ENCODE measurements at regions not wholly inside any gene's neighbourhood (a gene's known extent, or its start where the extent isn't known, plus 50 kb on each side); places are given as distances from the start of the nearest gene placed in this dataset.
"Not testable (repeated sequence)": the region's sequence is repeated elsewhere in the genome, so short reads cannot be mapped to it uniquely, and the experiment has no call there.

DNA sequence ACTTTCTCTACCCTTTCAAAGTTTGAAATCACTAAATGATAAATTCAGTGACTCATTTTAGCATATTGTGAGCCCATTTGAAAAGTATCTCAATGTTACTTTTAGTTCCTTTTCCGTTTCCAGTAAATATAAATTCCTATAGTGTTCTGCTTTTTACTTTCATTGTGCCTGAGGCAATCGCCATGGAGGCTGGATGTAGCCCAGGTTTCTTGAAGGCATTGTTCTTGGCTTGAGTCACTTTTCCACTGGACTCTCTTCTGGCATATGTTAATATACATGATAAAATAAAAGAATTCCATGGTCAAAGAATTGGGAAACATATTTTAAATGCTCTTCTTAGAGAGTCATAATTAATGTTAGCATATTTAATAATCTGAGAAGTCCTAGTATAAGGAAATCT is 327.0 kb downstream of the IZUMO3 start:
- DNase-seq (ENCODE audit: low spot score in 2 of 2) (no peak), ATAC-seq (no peak)
- peaks cover 10 to 14% of the 10 kb centered on the region in 2 donors for H3K9me3 Mint-ChIP-seq
- peaks cover 0 to 5% of the 10 kb centered on the region in 2 donors for H3K36me3 Mint-ChIP-seq
- H3K27ac Mint-ChIP-seq, result no peak overlapping the region

DNA sequence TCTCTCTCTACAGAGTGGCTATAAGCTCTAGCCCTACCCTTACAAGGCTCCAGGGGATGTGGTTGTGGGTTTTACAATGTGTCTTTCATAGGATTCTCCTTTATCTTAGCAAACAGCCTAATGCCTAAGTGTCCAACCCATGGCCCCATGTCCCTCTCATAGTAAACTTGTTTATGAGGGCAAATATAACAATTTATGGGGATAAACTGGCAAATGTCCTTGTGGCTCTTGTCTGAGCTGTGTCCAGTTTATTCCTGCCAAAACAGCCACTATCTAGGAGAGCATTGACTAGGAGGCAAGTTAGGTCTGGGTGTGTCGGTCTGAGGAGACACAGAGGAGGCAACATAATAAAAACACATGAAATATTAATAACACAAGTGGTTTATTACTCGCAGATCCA is 335.1 kb downstream of the IZUMO3 start:
- DNase-seq (ENCODE audit: low spot score in 2 of 2) (no peak), ATAC-seq (no peak)
- Mint-ChIP-seq H3K27ac (no peak overlapping the region), H3K9me3 (peaks cover 18 to 22% of the 10 kb centered on the region in 2 donors), H3K36me3 (peaks cover 0 to 9% of the 10 kb centered on the region in 2 donors)

DNA sequence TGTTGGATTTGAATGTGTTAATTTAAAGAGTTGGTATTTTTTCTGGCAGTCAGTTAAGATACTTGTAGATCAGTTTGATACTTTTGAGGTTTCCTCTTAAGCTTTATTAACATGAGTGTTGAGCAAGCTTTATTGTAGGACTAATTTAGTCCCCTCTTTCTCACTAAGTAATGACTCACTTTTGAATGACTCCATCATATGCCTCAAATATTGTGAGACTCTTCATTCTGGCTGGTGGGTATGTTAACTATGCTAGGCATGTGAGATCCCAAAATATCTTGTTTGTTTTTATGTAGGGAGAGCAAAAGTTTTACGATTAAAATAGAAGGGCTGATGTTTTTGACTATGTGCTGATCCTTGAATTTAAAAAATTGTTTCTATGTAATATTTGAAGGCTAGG is 355.7 kb downstream of the IZUMO3 start:
- peaks cover 0 to 6% of the 10 kb centered on the region in 2 donors for H3K36me3 Mint-ChIP-seq
- peaks cover 25 to 39% of the 10 kb centered on the region in 2 donors for H3K9me3 Mint-ChIP-seq
- no peak overlapping the region for H3K27ac Mint-ChIP-seq
- ATAC-seq, result no peak
- DNase-seq (ENCODE audit: low spot score in 2 of 2), result no peak

DNA sequence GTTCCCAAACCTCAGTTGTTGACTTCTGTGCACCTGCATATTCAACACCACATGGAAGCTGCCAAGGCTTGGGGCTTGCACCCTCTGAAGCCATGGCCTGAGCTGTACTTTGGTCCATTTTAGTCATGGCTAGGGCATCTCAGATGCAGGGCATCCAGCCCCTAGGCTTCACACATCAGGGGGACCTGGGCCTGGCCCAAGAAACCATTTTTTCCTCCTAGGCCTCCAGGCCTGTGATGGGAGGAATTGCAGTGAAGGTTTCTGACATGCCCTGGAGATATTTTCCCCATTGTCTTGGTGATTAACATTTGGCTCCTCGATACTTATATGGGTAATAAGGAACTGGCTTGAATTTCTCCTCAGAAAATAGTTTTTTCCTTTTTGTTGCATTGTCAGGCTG is 354.5 kb upstream of the ELAVL2 start:
- ATAC-seq; H3K27ac Mint-ChIP-seq; DNase-seq (ENCODE audit: low spot score in 2 of 2): not testable (repeated sequence)
- Mint-ChIP-seq H3K36me3 (peaks cover 13 to 39% of the 10 kb centered on the region in 2 donors), H3K9me3 (peaks cover 37 to 40% of the 10 kb centered on the region in 2 donors)

DNA sequence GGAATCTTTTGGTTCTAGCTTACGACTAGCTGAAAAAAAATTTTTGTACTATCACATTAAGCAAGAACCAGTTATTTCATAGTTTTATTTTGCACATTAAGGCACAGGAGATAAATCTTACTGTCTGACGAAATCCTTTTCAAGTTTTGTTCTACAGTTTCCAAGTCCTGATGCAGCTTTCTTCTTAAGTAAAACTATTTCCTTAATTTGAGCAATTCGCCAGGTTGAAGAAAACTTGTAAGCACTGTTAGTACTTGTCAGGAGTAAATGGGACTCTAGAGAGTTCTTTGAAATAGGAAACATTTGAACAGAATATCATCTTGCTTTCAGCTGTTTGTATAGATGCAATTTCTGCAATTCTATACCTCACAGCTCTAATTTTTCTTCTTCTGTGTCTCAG is 318.8 kb upstream of the ELAVL2 start:
- H3K36me3 Mint-ChIP-seq, result peaks cover 0 to 4% of the 10 kb centered on the region in 2 donors
- H3K27ac Mint-ChIP-seq, result no peak overlapping the region
- no peak for ATAC-seq
- DNase-seq (ENCODE audit: low spot score in 2 of 2), result no peak
- peaks cover 9 to 11% of the 10 kb centered on the region in 2 donors for H3K9me3 Mint-ChIP-seq

DNA sequence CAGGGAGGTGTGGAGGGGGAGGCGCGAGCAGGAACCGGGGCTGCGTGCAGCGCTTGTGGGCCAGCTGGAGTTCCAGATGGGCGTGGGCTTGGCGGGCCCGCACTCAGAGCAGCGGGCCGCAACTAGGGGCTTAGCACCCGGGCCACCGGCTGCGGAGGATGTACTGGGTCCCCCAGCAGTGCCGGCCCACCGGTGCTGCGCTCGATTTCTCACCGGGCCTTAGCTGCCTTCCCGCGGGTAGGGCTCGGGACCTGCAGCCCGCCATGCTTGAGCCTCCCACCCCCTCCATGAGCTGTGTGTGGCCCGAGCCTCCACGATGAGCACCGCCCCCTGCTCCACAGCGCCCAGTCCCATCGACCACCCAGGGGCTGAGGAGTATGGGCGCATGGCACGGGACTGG is 309.0 kb upstream of the ELAVL2 start:
- not testable (repeated sequence) for H3K9me3 Mint-ChIP-seq; H3K27ac Mint-ChIP-seq; ATAC-seq; DNase-seq (ENCODE audit: low spot score in 2 of 2); H3K36me3 Mint-ChIP-seq

DNA sequence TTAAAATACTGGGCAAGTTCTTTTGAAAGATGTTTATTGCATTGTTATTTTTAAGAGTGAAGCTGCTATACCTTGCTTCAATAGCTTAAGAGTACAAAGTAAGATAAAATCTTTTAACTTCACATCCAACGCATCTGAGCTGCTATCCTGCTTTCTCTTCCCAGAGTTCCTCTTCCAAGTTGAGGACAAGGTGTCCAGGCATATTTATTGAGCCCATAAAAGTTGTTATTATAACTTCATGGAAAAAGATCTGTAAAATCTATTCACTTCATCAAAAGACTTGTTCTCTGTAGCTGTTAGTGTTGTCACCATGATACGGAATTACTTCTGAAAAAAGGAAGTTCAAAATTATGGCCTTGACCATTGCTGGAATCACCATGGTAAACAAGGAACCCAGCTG is 306.2 kb upstream of the ELAVL2 start:
- Mint-ChIP-seq H3K27ac (no peak overlapping the region), H3K36me3 (peaks cover 0 to 8% of the 10 kb centered on the region in 2 donors), H3K9me3 (peaks cover 4 to 12% of the 10 kb centered on the region in 2 donors)
- DNase-seq (ENCODE audit: low spot score in 2 of 2) (no peak), ATAC-seq (no peak)

DNA sequence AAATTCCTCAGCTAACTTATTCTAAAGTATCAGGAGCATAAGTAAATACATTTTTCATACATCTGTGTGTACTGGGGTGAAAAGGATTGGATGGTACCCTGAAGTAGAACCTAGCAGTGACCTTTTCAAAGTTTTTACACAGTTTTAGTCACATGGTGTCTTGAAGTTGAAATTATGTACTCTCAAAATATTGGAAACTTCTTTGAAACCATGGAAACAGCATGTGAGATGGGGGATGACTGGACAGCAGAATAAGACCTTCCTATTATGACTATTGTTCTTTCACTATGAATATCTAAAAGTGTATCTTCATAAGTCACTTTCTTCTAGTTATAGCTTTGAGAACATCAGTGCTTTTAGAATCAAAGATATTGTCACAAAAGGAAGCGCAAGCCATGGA is 301.5 kb upstream of the ELAVL2 start:
- peaks cover 0 to 4% of the 10 kb centered on the region in 2 donors for H3K36me3 Mint-ChIP-seq
- H3K27ac Mint-ChIP-seq, result no peak overlapping the region
- no peak for ATAC-seq
- no peak for DNase-seq (ENCODE audit: low spot score in 2 of 2)
- peaks cover 11 to 18% of the 10 kb centered on the region in 2 donors for H3K9me3 Mint-ChIP-seq

DNA sequence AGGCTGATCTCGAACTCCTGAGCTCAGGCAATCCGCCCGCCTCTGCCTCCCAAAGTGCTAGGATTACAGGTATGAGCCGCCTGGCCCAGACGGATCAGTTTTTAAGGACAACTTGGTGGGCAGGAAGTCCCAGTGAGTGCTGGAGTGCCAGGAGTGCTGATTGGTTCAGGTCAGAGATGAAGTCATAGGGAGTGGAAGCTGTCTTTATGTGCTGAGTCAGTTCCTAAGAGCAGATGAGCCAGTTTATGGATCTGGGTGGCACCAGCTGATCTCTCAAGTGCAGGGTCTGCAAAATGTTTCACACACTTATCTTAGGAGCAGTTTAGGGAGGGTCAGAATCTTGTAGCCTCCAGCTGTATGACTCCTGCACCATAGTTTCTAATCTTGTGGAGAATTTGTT is 292.1 kb upstream of the ELAVL2 start:
- no peak for ATAC-seq
- DNase-seq (ENCODE audit: low spot score in 2 of 2), result no peak
- no peak overlapping the region for H3K27ac Mint-ChIP-seq
- no peaks in the 10 kb centered on the region for H3K36me3 Mint-ChIP-seq
- H3K9me3 Mint-ChIP-seq, result peaks cover 21 to 31% of the 10 kb centered on the region in 2 donors

DNA sequence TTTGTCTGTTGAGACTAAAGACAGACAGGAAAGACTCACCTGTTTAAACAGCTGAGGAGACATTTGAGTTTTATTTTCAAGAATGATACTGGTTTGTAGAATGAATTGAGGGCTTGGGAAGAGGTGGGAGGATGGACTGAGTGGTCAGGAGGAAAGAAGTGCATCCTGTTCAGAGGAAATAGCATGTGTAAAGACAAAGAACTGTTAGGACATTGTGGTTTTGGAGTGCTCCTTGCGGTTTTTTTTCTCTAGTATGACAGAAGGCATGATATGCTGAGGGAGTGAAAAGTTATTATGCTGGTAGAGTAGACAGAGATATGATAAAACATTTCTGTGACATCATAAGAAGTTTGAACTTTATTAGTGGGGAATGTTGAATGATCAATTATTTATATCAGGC is 270.7 kb upstream of the ELAVL2 start:
- Mint-ChIP-seq H3K9me3 (peaks cover 20% of the 10 kb centered on the region in 2 donors), H3K36me3 (peaks cover 0 to 4% of the 10 kb centered on the region in 2 donors), H3K27ac (no peak overlapping the region)
- ATAC-seq (no peak), DNase-seq (ENCODE audit: low spot score in 2 of 2) (no peak)

DNA sequence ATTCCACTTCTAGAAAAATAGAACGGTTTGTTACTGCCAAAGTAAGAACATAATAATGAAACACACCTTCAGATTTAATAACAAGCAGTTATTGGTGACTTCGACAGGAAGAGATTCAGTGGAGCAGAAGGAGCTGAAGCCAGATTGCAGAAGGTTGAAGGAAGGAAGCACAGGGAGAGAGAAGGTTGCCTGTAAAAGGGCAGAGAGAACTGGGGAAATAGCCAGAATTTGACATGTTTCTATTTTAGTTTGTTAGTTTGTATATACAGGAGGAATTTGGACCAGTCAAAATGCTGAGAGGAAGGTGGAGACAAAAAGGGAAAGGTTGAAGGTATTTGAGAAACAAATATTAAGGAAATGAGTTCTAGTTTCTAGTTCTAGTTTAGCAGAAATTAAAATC is 269.2 kb upstream of the ELAVL2 start:
- peaks cover 0 to 4% of the 10 kb centered on the region in 2 donors for H3K36me3 Mint-ChIP-seq
- no peak overlapping the region for H3K27ac Mint-ChIP-seq
- DNase-seq (ENCODE audit: low spot score in 2 of 2) (no peak), ATAC-seq (no peak)
- peaks cover 13 to 18% of the 10 kb centered on the region in 2 donors for H3K9me3 Mint-ChIP-seq

DNA sequence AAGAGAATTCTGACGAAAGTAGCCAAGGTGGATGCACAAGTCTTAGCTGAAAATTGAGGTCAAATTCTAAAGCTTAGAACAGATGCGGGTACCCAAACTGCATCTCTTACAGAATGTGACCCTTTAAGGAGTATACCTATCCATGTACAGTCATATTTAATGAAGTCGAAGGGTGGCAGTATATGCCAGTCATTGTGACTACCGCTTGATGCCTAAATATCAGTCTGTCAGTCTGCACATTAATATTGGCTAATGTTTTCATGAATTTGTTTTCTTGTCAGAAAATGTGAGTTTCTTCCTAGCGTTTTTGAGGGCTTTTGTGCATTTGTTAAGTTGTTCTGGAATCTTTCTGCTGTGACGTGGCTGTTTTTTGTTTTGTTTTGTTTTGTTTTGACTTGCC is 264.5 kb upstream of the ELAVL2 start:
- DNase-seq (ENCODE audit: low spot score in 2 of 2) (no peak), ATAC-seq (no peak)
- peaks cover 23 to 27% of the 10 kb centered on the region in 2 donors for H3K9me3 Mint-ChIP-seq
- H3K27ac Mint-ChIP-seq, result no peak overlapping the region
- peaks cover 0 to 4% of the 10 kb centered on the region in 2 donors for H3K36me3 Mint-ChIP-seq

DNA sequence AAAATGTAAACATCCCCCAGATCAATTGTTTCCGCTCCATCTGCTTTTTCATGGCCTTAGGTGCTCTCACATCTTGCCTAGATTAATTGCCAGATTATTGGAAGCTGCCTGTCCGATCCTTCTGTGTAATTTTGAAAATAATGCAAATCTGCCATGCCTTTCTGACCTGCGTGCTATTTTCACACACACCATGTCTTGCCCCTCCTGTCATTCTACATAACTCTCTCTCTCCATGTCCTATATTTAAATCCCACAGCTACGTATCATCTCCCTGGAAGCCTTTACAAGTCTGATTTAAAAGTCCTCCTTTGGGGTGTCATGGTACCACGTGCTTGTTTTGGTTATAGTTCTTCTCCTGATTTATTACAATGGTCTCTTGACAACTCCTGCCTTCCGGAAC is 247.6 kb upstream of the ELAVL2 start:
- Mint-ChIP-seq H3K36me3 (no peaks in the 10 kb centered on the region), H3K9me3 (peaks cover 21 to 40% of the 10 kb centered on the region in 2 donors), H3K27ac (no peak overlapping the region)
- ATAC-seq (no peak), DNase-seq (ENCODE audit: low spot score in 2 of 2) (no peak)

DNA sequence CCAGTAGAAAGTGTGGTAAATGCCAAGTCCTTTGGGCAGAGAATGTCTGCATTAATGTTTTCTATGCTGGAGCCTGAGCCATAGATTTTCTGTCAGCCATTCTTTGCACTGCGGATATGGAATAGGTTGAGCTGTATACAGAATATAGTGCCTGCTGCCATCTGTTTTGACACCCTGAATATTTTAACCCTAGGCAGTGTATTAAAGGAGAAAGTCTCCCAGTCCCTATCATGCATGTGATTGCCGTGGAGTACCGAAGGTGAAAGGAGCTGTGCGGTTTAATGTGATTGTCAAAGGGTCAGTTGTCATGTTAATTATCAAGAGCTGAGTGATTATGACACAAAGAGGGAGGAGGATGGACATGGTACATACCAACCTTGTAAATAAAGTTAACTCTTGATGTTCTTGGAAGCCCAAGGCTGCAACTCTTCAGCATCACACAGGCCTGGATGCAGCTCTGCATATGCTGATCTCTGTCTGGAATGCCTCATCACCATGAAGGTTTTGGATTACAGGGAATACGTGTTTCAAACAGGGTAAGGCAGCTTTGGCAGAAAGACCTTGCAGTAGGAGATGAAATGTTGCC is 247.1 kb upstream of the ELAVL2 start:
- H3K36me3 Mint-ChIP-seq, result no peaks in the 10 kb centered on the region
- DNase-seq (ENCODE audit: low spot score in 2 of 2) (no peak), ATAC-seq (no peak)
- H3K27ac Mint-ChIP-seq, result no peak overlapping the region
- peaks cover 17 to 34% of the 10 kb centered on the region in 2 donors for H3K9me3 Mint-ChIP-seq

DNA sequence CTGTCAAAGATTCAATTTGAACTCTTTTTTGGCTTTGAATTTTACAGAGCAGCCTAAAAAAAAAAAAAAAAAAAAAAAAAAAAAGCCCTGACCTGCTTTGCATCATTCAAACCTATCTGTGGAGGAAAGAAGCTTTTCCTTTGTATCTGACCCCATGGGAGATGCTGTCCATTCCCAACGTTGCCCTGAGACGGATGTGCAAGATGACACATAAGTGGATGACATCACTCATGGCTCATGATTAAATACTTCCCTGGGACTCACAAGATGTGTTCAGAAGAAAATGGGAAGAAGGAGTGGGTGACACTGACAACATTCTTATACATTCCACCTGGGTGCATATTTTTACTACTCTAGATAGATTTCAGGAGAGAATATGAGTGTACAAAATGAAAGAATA is 245.7 kb upstream of the ELAVL2 start:
- no peak for ATAC-seq
- no peak for DNase-seq (ENCODE audit: low spot score in 2 of 2)
- Mint-ChIP-seq H3K27ac (no peak overlapping the region), H3K36me3 (no peaks in the 10 kb centered on the region), H3K9me3 (peaks cover 12 to 30% of the 10 kb centered on the region in 2 donors)

DNA sequence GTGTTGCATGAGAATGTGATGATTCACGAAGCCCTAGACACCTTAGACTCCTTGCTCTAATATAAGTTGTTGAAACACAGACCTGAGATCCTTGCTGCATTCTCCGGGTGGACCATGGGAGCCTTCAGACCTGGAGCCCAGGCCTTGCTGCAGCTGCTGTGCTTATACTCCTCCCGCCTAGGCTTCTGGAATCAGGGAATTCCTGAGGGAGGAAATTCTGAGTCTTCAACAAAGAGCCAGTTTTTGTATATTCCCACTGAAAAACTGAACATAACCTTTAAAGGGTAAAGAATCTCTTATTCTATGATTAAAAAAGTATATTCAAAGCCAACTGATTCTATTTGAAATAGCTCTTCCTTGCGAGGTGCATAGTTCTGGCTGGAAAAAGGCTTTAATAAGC is 245.1 kb upstream of the ELAVL2 start:
- no peak overlapping the region for H3K27ac Mint-ChIP-seq
- H3K9me3 Mint-ChIP-seq, result peaks cover 7 to 26% of the 10 kb centered on the region in 2 donors
- DNase-seq (ENCODE audit: low spot score in 2 of 2) (no peak), ATAC-seq (no peak)
- no peaks in the 10 kb centered on the region for H3K36me3 Mint-ChIP-seq

DNA sequence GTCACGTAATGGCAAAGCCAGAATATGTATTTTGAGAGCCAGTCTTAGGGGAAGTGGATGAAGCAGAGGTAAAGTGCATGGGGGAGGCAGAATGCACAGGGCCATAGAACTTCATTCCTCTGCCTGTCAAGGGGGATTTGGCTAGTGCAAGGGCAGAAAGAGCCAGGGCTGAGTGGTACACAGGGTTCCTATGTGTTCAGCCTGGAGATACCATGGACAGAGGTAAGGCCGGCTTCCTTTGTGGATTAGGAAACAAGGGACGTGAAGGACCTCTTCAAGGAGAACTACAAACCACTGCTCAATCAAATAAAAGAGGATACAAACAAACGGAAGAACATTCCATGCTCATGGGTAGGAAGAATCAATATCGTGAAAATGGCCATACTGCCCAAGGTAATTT is 241.1 kb upstream of the ELAVL2 start:
- peaks cover 12 to 15% of the 10 kb centered on the region in 2 donors for H3K9me3 Mint-ChIP-seq
- H3K36me3 Mint-ChIP-seq; H3K27ac Mint-ChIP-seq; ATAC-seq; DNase-seq (ENCODE audit: low spot score in 2 of 2): not testable (repeated sequence)

DNA sequence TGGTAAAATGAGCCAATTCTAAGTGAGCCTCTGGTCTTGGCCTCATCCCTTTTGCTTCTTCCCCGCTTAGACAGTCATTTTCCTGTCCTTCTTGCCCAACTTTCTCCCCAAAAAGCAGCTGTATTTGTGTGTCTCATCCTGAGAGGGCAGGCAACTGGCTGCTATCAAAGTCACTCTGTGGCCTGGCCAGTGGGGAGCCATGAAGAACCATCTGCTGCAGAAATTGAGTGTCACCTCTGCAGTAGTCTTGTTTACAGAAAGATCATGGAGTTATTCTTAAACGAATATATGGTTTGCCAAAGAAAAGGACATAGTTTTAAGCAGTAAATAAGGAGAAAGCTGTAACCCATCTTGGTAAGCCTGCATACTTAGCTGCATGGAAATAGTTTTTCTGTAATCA is 233.6 kb upstream of the ELAVL2 start:
- no peak overlapping the region for H3K27ac Mint-ChIP-seq

More for the DNA sequence above, 233.6 kb upstream of the ELAVL2 start:
- no peaks in the 10 kb centered on the region for H3K36me3 Mint-ChIP-seq
- ATAC-seq, result no peak
- H3K9me3 Mint-ChIP-seq, result peaks cover 15 to 19% of the 10 kb centered on the region in 2 donors
- no peak for DNase-seq (ENCODE audit: low spot score in 2 of 2)

All from activated naive CD4-positive, alpha-beta T cell treated with anti-CD3 and anti-CD28 coated beads, Interleukin-2, amount 50 U/mL, for 72 hours (primary cell).